ENCODE measurements at regions not wholly inside any gene's neighbourhood (a gene's known extent, or its start where the extent isn't known, plus 50 kb on each side); places are given as distances from the start of the nearest gene placed in this dataset.

DNA sequence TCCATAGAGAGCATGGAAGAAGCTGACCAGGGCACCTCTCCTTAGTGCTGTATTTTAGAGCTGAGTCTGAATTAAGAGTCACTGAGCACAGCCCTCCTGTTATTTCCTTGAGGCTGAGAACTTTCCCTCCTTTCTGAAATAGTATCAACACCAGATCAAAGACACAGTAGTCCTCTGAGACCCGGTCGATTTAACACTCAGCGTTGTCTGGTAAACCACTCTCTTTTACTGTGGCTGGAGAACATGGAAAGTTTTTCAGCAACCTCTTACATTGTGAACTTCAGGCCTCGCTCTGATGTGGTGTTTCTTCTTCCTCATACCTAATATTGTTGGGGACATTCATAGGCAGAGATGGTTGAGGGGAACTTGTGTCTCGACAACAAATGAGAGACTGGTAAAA lies 202.0 kb upstream of the MTPN start:
- TF ChIP-seq, protein P1, sequence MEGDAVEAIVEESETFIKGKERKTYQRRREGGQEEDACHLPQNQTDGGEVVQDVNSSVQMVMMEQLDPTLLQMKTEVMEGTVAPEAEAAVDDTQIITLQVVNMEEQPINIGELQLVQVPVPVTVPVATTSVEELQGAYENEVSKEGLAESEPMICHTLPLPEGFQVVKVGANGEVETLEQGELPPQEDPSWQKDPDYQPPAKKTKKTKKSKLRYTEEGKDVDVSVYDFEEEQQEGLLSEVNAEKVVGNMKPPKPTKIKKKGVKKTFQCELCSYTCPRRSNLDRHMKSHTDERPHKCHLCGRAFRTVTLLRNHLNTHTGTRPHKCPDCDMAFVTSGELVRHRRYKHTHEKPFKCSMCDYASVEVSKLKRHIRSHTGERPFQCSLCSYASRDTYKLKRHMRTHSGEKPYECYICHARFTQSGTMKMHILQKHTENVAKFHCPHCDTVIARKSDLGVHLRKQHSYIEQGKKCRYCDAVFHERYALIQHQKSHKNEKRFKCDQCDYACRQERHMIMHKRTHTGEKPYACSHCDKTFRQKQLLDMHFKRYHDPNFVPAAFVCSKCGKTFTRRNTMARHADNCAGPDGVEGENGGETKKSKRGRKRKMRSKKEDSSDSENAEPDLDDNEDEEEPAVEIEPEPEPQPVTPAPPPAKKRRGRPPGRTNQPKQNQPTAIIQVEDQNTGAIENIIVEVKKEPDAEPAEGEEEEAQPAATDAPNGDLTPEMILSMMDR (IDR thresholded peaks at IDR 0.05), result no peak
- TF ChIP-seq POLR2A (IDR thresholded peaks at IDR 0.05), result no peak
- intact Hi-C loops (cut with DNase I), result no loop called here
- no peak for DNase-seq
- Histone ChIP-seq H3K36me3 (no peaks in the 10 kb centered on the region), H3K9me3 (no peaks in the 10 kb centered on the region), H3K4me3 (no peak overlapping the region), H3K27me3 (no peaks in the 10 kb centered on the region), H3K27ac (no peak overlapping the region), H3K4me1 (no peaks in the 10 kb centered on the region)
- 47% methylated on average over 5 of the region's 5 CpGs for WGBS (ENCODE audit: insufficient coverage, low coverage, low lambda C conversion rate, missing lambda C conversion rate)
- no peak for ATAC-seq

DNA sequence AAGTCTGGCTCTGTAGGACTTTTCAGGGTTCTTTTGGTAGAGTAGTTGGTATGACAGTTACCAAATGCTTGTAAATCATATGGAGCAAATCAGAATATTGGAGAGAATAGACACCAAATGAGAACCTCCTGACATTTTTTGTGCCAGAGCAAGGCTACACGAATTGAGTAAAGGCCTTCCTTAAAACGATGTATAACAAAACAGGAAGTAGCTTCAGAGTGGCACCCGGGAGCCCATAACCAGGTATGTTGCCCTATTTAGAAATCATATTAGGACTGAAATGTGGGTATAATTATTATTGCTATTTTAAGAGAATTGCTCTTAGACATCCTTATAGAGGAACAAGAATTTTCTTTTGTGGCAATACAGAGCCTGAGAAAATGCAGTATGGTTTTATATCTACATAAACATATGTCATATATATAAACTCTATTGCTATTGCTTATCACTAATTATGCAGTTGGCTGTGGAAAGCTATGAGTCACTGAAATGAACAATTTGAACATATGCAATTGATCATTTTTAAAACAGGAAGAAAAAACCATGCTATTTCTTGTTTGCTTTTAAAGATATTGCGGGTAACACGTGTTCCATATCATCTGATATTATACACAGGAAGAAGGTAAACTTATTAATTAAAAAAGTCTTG lies 197.4 kb upstream of the MTPN start:
- Histone ChIP-seq H3K27me3 (no peaks in the 10 kb centered on the region), H3K27ac (no peak overlapping the region), H3K4me3 (no peak overlapping the region), H3K36me3 (no peaks in the 10 kb centered on the region), H3K4me1 (no peaks in the 10 kb centered on the region), H3K9me3 (no peaks in the 10 kb centered on the region)
- TF ChIP-seq, protein P1 (IDR thresholded peaks at IDR 0.05), result no peak
- TF ChIP-seq POLR2A (IDR thresholded peaks at IDR 0.05), result no peak
- DNase-seq (no peak), ATAC-seq (no peak)
- 52% methylated on average over 5 of the region's 5 CpGs for WGBS (ENCODE audit: insufficient coverage, low coverage, low lambda C conversion rate, missing lambda C conversion rate)
- intact Hi-C loops (cut with DNase I), result no loop called here

DNA sequence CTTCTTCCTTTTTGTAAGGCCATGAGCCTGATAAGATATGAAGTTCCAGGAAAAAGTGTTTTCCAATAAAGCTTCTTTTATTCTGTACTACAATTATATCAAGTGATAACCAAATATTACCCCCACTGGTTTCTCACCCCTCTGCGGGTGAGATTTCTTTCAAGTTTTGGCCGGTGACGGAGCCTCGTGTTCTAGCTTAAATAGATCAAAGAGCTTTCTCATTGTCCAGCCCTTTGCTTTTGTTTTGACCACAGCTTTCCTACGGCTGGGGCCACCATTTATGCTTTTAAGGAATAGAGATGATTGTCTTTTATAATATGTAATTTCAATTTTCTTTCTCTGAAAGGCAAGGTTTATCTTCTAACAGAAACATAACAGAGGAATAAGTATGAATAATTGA lies 196.7 kb upstream of the MTPN start:
- intact Hi-C loops (cut with DNase I), result no loop called here
- no peaks in the 10 kb centered on the region for H3K27me3 ChIP-seq
- no peaks in the 10 kb centered on the region for H3K4me1 ChIP-seq
- DNase-seq (no peak), ATAC-seq (peak in 1 of 4 donors; percentile 33)
- WGBS (ENCODE audit: insufficient coverage, low coverage, low lambda C conversion rate, missing lambda C conversion rate), result 39% methylated on average over 5 of the region's 5 CpGs
- no peaks in the 10 kb centered on the region for H3K9me3 ChIP-seq
- TF ChIP-seq, protein P1 (IDR thresholded peaks at IDR 0.05), result no peak
- no peak for TF ChIP-seq POLR2A (IDR thresholded peaks at IDR 0.05)
- H3K36me3 ChIP-seq, result no peaks in the 10 kb centered on the region
- H3K4me3 ChIP-seq, result no peak overlapping the region
- H3K27ac ChIP-seq, result no peak overlapping the region

DNA sequence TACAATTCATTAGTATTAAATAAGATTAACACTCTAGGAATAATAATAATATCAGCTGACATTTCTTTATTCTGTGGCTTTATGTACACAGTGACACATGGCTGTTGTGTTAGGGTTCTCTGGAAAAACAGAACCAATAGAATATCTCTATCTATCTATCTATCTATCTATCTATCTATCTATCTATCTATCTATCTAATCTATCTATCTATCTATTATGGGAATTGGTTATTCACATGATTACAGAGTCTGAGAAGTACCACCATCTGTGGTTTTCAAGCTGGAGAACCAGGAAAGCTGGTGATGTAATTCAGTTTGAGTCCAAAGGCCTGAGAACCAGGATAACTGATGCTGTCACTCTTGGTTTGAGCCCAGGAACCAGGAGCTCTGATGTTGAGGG lies 194.1 kb upstream of the MTPN start:
- Histone ChIP-seq H3K27ac (no peak overlapping the region), H3K36me3 (no peaks in the 10 kb centered on the region), H3K27me3 (no peaks in the 10 kb centered on the region), H3K4me3 (no peak overlapping the region), H3K9me3 (no peaks in the 10 kb centered on the region), H3K4me1 (no peaks in the 10 kb centered on the region)
- TF ChIP-seq, protein P1 (IDR thresholded peaks at IDR 0.05), result no peak
- TF ChIP-seq POLR2A (IDR thresholded peaks at IDR 0.05), result no peak
- DNase-seq, result no peak
- ATAC-seq, result no peak
- intact Hi-C loops (cut with DNase I), result no loop called here

DNA sequence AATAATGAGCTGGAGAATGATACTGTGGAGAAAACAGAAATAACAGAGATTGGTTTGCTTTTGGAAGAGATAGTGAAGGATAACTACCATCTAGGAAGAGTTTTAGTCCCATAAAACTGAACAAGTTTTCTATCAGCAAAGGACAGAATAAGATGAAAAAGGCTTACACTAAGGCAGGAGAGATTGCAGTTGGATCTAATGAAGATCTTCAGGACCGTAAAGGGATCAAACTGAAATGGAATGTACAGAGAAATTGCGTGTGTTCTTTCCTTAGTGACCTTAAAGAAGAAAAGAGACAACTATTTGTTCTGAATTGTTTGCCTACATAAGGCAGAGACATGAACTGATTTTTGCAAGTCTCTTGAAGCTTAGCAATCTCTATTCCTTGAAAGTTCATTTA lies 191.7 kb upstream of the MTPN start:
- WGBS (ENCODE audit: insufficient coverage, low coverage, low lambda C conversion rate, missing lambda C conversion rate), result 24% methylated on average over 2 of the region's 2 CpGs
- TF ChIP-seq, protein P1 (IDR thresholded peaks at IDR 0.05), result no peak
- no peak for TF ChIP-seq POLR2A (IDR thresholded peaks at IDR 0.05)
- Histone ChIP-seq H3K27me3 (no peaks in the 10 kb centered on the region), H3K4me1 (no peaks in the 10 kb centered on the region), H3K36me3 (no peaks in the 10 kb centered on the region), H3K27ac (no peak overlapping the region), H3K4me3 (no peak overlapping the region), H3K9me3 (no peaks in the 10 kb centered on the region)
- intact Hi-C loops (cut with DNase I), result no loop called here
- DNase-seq (no peak), ATAC-seq (no peak)
